Panc1 (cell line): ENCODE measurements at regions not wholly inside any gene's neighbourhood (a gene's known extent, or its start where the extent isn't known, plus 50 kb on each side); places are given as distances from the start of the nearest gene placed in this dataset.

ENCODE experiments used
- ATAC-seq: fragments of 200-7000 bp; cut with Tn5 transposase; 2 replicates; pipeline ENCODE4 v1.9.1; 2020; ENCODE audit warnings: mild to moderate bottlenecking, moderate library complexity
- BruUV-seq: library from RNA; stranded (reverse); fragments of 400-500 nt; replicated peaks from 2 replicates; lab custom pipeline; 2021; lab: Mats Ljungman, UMichigan
- CTCF ChIA-PET: fragments of 300-600 bp; sonication (Branson Sonifier 250); formaldehyde crosslinking; loops from one replicate; lab custom pipeline; 2022; ENCODE audit warnings: antibody characterized with exemption; lab: Charles Lee
- POLR2A ChIA-PET: fragments of 300-600 bp; sonication (Branson Sonifier 250); formaldehyde crosslinking; loops from one replicate; lab custom pipeline; 2022; ENCODE audit warnings: antibody characterized with exemption; lab: Charles Lee
- DNase-seq: peaks from one replicate; pipeline ENCODE4 v3.0.0-alpha.2; 2010; ENCODE audit warnings: low read depth, low spot score
- H3K27ac ChIP-seq: 2 replicates; pipeline ENCODE4 v1.5.1; 2011; ENCODE audit warnings: mild to moderate bottlenecking, low read length, inconsistent platforms
- H3K27me3 ChIP-seq: fragments of 200-500 bp; sonication (Bioruptor generic); 2 replicates; pipeline ENCODE4 v1.6.0; 2014; ENCODE audit warnings: low read length, inconsistent platforms; ENCODE audit not compliant: control insufficient read depth, insufficient read depth
- H3K36me3 ChIP-seq: fragments of 200-500 bp; sonication (Bioruptor generic); 2 replicates; pipeline ENCODE4 v1.5.1; 2014; ENCODE audit warnings: inconsistent platforms, mild to moderate bottlenecking, low read length, moderate library complexity; ENCODE audit not compliant: control insufficient read depth, insufficient read depth
- H3K4me1 ChIP-seq: 2 replicates; pipeline ENCODE4 v1.5.1; 2011; ENCODE audit warnings: inconsistent platforms, mild to moderate bottlenecking, low read length, moderate library complexity; ENCODE audit not compliant: control insufficient read depth, insufficient read depth
- H3K4me3 ChIP-seq, 2 experiments: 2 replicates each; pipeline ENCODE4 v1.5.1; 2011 to 2012; ENCODE audit warnings: low read depth in 2 of 2, low read length in 2 of 2, mild to moderate bottlenecking in 2 of 2, inconsistent platforms in 1 of 2, moderate library complexity in 1 of 2
- H3K9me3 ChIP-seq: fragments of 200-500 bp; sonication (Bioruptor generic); 2 replicates; pipeline ENCODE4 v1.5.1; 2014; ENCODE audit warnings: low read depth, mild to moderate bottlenecking, inconsistent platforms, low read length, moderate library complexity; ENCODE audit not compliant: control insufficient read depth, insufficient read depth
- CTCF ChIP-seq: fragments of 450-650 bp; IDR thresholded peaks from 2 replicates; pipeline ENCODE4 v1.5.1; 2017; ENCODE audit warnings: mild to moderate bottlenecking
- POLR2AphosphoS5 ChIP-seq: IDR thresholded peaks from 2 replicates; pipeline ENCODE4 v1.6.1; 2012; ENCODE audit warnings: mild to moderate bottlenecking, low read depth, low read length, moderate library complexity
- REST ChIP-seq, 2 experiments: IDR thresholded peaks; 2 replicates each; pipeline ENCODE4 v1.6.1; 2011 to 2012; ENCODE audit warnings: low read depth in 2 of 2, control low read depth in 1 of 2, low read length in 1 of 2, mild to moderate bottlenecking in 1 of 2, moderate library complexity in 1 of 2; ENCODE audit not compliant: insufficient read depth in 1 of 2
- SIN3A ChIP-seq: IDR thresholded peaks from 2 replicates; pipeline ENCODE4 v1.6.1; 2012; ENCODE audit warnings: low read depth, mild to moderate bottlenecking, low read length, moderate library complexity, borderline replicate concordance; ENCODE audit not compliant: insufficient read depth
- TCF7L2 ChIP-seq: IDR thresholded peaks from 2 replicates; pipeline ENCODE4 v1.6.1; 2011; ENCODE audit warnings: mild to moderate bottlenecking, low read depth, low read length, inconsistent platforms
- in situ Hi-C: cut with HindIII; loops from 2 replicates; pipeline ENCODE4 v1.10.0; 2016; ENCODE audit warnings: low sequenced_read_pairs, low pct_unique_long_range_greater_than_20kb
- intact Hi-C: fragments of 100-400 bp; cut with micrococcal nuclease; formaldehyde crosslinking; loops from one replicate; pipeline ENCODE4 v1.10.0; 2022; ENCODE audit not compliant: unreplicated experiment

- ChIA-PET POLR2A (no interaction called here), CTCF (no interaction called here)
These were observed 158.1 kb downstream of the FGF1 start for GRCh38 chr5:142527664-142528295.

GRCh38 chr5:142527234-142527633 is 158.7 kb downstream of the FGF1 start:
- POLR2A ChIA-PET: no interaction called here
- in situ Hi-C loops (no loop called here), intact Hi-C loops (no loop called here)
- CTCF ChIA-PET: no interaction called here
- ATAC-seq (no peak), DNase-seq (no peak)
- no peaks in the 10 kb centered on the region for H3K27me3 ChIP-seq
- no peak overlapping the region for H3K4me3 ChIP-seq
- H3K4me1 ChIP-seq: no peaks in the 10 kb centered on the region; the same call in 1 of the 2 replicates
- H3K36me3 ChIP-seq: no peaks in the 10 kb centered on the region
- H3K9me3 ChIP-seq: no peaks in the 10 kb centered on the region
- no TSS peak for BruUV-seq
- no peak overlapping the region for H3K27ac ChIP-seq
- TF ChIP-seq REST (IDR thresholded peaks at IDR 0.05; ENCODE audit: insufficient read depth in 1 of 2, low read depth in 2 of 2, low read length in 1 of 2) (no peak), TCF7L2 (no peak), SIN3A (no peak), CTCF (no peak), POLR2AphosphoS5 (no peak)

More at GRCh38 chr5:142527664-142528295, 158.1 kb downstream of the FGF1 start:
- Histone ChIP-seq H3K9me3 (no peaks in the 10 kb centered on the region; the same call in 1 of the 2 replicates), H3K27me3 (no peaks in the 10 kb centered on the region), H3K4me3 (no peak overlapping the region), H3K4me1 (no peaks in the 10 kb centered on the region; the same call in 1 of the 2 replicates), H3K36me3 (no peaks in the 10 kb centered on the region), H3K27ac (no peak overlapping the region)
- ATAC-seq (no peak), DNase-seq (no peak)
- intact Hi-C loops (no loop called here), in situ Hi-C loops (no loop called here)
- TF ChIP-seq POLR2AphosphoS5 (no peak), TCF7L2 (no peak), CTCF (no peak), REST (IDR thresholded peaks at IDR 0.05; ENCODE audit: insufficient read depth in 1 of 2, low read depth in 2 of 2, low read length in 1 of 2) (no peak), SIN3A (no peak)
- BruUV-seq: no TSS peak
